Activated naive CD4-positive, alpha-beta T cell treated with anti-CD3 and anti-CD28 coated beads for 36 hours (primary cell): ENCODE measurements at regions not wholly inside any gene's neighbourhood (a gene's known extent, or its start where the extent isn't known, plus 50 kb on each side); places are given as distances from the start of the nearest gene placed in this dataset.

Source experiments
- CTCF ChIA-PET: fragments of 350-600 bp; sonication (Branson Sonifier 250); formaldehyde crosslinking; loops from one replicate; lab custom pipeline; 2021; ENCODE audit warnings: antibody characterized with exemption; lab: Charles Lee
- DNase-seq: peaks from one replicate; pipeline ENCODE4 v3.0.0-alpha.2; 2020
- H3K27ac Mint-ChIP-seq: one replicate; pipeline ENCODE4 v1.8.0; 2021; ENCODE audit warnings: mild to moderate bottlenecking, mixed read lengths
- H3K27me3 Mint-ChIP-seq: one replicate; pipeline ENCODE4 v1.8.0; 2021; ENCODE audit warnings: low read depth, mixed read lengths
- H3K36me3 Mint-ChIP-seq: one replicate; pipeline ENCODE4 v1.8.0; 2021; ENCODE audit warnings: low read depth, mixed read lengths
- H3K4me1 Mint-ChIP-seq: one replicate; pipeline ENCODE4 v1.8.0; 2021; ENCODE audit warnings: low read depth, mixed read lengths
- H3K4me3 Mint-ChIP-seq: one replicate; pipeline ENCODE4 v1.8.0; 2021; ENCODE audit warnings: mild to moderate bottlenecking, moderate library complexity, mixed read lengths
- H3K9me3 Mint-ChIP-seq: one replicate; pipeline ENCODE4 v1.8.0; 2021; ENCODE audit warnings: mixed read lengths
- intact Hi-C: fragments of 100-400 bp; cut with micrococcal nuclease; formaldehyde crosslinking; loops from one replicate; pipeline ENCODE4 v1.15.1; 2023

GRCh38 chr3:103629391-103629790 lies 1194.6 kb downstream of the ZPLD1 start:
- Mint-ChIP-seq H3K27me3 (no peaks in the 10 kb centered on the region), H3K36me3 (peaks cover 3% of the 10 kb centered on the region), H3K27ac (no peak overlapping the region), H3K4me3 (no peak overlapping the region), H3K4me1 (no peaks in the 10 kb centered on the region), H3K9me3 (peaks cover 14% of the 10 kb centered on the region)
- CTCF ChIA-PET = no interaction called here
- intact Hi-C loops = no loop called here
- no peak for DNase-seq

GRCh38 chr3:103644450-103644849 lies 1209.6 kb downstream of the ZPLD1 start:
- Mint-ChIP-seq H3K4me1 (no peaks in the 10 kb centered on the region), H3K36me3 (no peaks in the 10 kb centered on the region)
- CTCF ChIA-PET = interaction anchor here (0.6 kb wide), 1 partner anchor 137 kb away, joined by 4 read pairs; no protein-coding TSS in a partner anchor

GRCh38 chr3:103653996-103654395 lies 1219.2 kb downstream of the ZPLD1 start:
- peaks cover 2% of the 10 kb centered on the region for H3K9me3 Mint-ChIP-seq
- no peaks in the 10 kb centered on the region for H3K36me3 Mint-ChIP-seq
- intact Hi-C loops = no loop called here

More at GRCh38 chr3:103644450-103644849, 1209.6 kb downstream of the ZPLD1 start:
- no peak overlapping the region for H3K27ac Mint-ChIP-seq
- no peaks in the 10 kb centered on the region for H3K9me3 Mint-ChIP-seq
- intact Hi-C loops = no loop called here
- H3K4me3 Mint-ChIP-seq = no peak overlapping the region
- DNase-seq = no peak
- no peaks in the 10 kb centered on the region for H3K27me3 Mint-ChIP-seq

GRCh38 chr3:103657756-103658155 lies 1222.9 kb downstream of the ZPLD1 start:
- no peaks in the 10 kb centered on the region for H3K4me1 Mint-ChIP-seq
- H3K36me3 Mint-ChIP-seq = no peaks in the 10 kb centered on the region
- no peaks in the 10 kb centered on the region for H3K27me3 Mint-ChIP-seq
- intact Hi-C loops = no loop called here
- no peak for DNase-seq
- H3K9me3 Mint-ChIP-seq = peaks cover 2% of the 10 kb centered on the region
- CTCF ChIA-PET = no interaction called here
- H3K27ac Mint-ChIP-seq = no peak overlapping the region
- no peak overlapping the region for H3K4me3 Mint-ChIP-seq

More at GRCh38 chr3:103653996-103654395, 1219.2 kb downstream of the ZPLD1 start:
- CTCF ChIA-PET = no interaction called here
- Mint-ChIP-seq H3K4me1 (no peaks in the 10 kb centered on the region), H3K27ac (no peak overlapping the region), H3K27me3 (no peaks in the 10 kb centered on the region), H3K4me3 (no peak overlapping the region)
- no peak for DNase-seq

GRCh38 chr3:103660810-103661209 lies 1226.0 kb downstream of the ZPLD1 start:
- Mint-ChIP-seq H3K4me3 (no peak overlapping the region), H3K36me3 (no peaks in the 10 kb centered on the region), H3K4me1 (no peaks in the 10 kb centered on the region), H3K9me3 (peaks cover 3% of the 10 kb centered on the region), H3K27me3 (no peaks in the 10 kb centered on the region), H3K27ac (no peak overlapping the region)
- intact Hi-C loops = no loop called here
- no peak for DNase-seq
- CTCF ChIA-PET = no interaction called here

GRCh38 chr3:103662591-103662990 lies 1227.8 kb downstream of the ZPLD1 start:
- Mint-ChIP-seq H3K4me1 (no peaks in the 10 kb centered on the region), H3K36me3 (no peaks in the 10 kb centered on the region), H3K27me3 (no peaks in the 10 kb centered on the region), H3K4me3 (no peak overlapping the region), H3K27ac (no peak overlapping the region), H3K9me3 (peaks cover 3% of the 10 kb centered on the region)
- DNase-seq = no peak
- CTCF ChIA-PET = no interaction called here
- intact Hi-C loops = no loop called here

GRCh38 chr3:103672346-103672745 lies 1237.5 kb downstream of the ZPLD1 start:
- no peak for DNase-seq
- H3K27ac Mint-ChIP-seq = no peak overlapping the region
- CTCF ChIA-PET = no interaction called here
- H3K27me3 Mint-ChIP-seq = no peaks in the 10 kb centered on the region
- H3K36me3 Mint-ChIP-seq = no peaks in the 10 kb centered on the region
- H3K4me1 Mint-ChIP-seq = no peaks in the 10 kb centered on the region
- H3K4me3 Mint-ChIP-seq = no peak overlapping the region
- H3K9me3 Mint-ChIP-seq = no peaks in the 10 kb centered on the region
- intact Hi-C loops = no loop called here

- no peak overlapping the region for H3K4me3 Mint-ChIP-seq
- no peak for DNase-seq
- peaks cover 4% of the 10 kb centered on the region for H3K9me3 Mint-ChIP-seq
- H3K27ac Mint-ChIP-seq = no peak overlapping the region
- intact Hi-C loops = no loop called here
- CTCF ChIA-PET = no interaction called here
- H3K27me3 Mint-ChIP-seq = no peaks in the 10 kb centered on the region
- no peaks in the 10 kb centered on the region for H3K4me1 Mint-ChIP-seq
- H3K36me3 Mint-ChIP-seq = no peaks in the 10 kb centered on the region
Measured at GRCh38 chr3:103684904-103685303, 1250.1 kb downstream of the ZPLD1 start.

GRCh38 chr3:103685939-103686338 lies 1251.1 kb downstream of the ZPLD1 start:
- no peak overlapping the region for H3K27ac Mint-ChIP-seq
- intact Hi-C loops = no loop called here
- no peaks in the 10 kb centered on the region for H3K36me3 Mint-ChIP-seq
- H3K4me1 Mint-ChIP-seq = no peaks in the 10 kb centered on the region
- peaks cover 4% of the 10 kb centered on the region for H3K9me3 Mint-ChIP-seq
- no peaks in the 10 kb centered on the region for H3K27me3 Mint-ChIP-seq
- CTCF ChIA-PET = interaction anchor here (0.7 kb wide), 1 partner anchor 1117 kb away, joined by 3 read pairs; no protein-coding TSS in a partner anchor
- H3K4me3 Mint-ChIP-seq = no peak overlapping the region
- no peak for DNase-seq

GRCh38 chr3:103690536-103690935 lies 1255.7 kb downstream of the ZPLD1 start:
- Mint-ChIP-seq H3K4me3 (no peak overlapping the region), H3K4me1 (no peaks in the 10 kb centered on the region), H3K9me3 (peaks cover 12% of the 10 kb centered on the region), H3K27ac (no peak overlapping the region), H3K36me3 (no peaks in the 10 kb centered on the region), H3K27me3 (no peaks in the 10 kb centered on the region)
- no peak for DNase-seq
- CTCF ChIA-PET = no interaction called here
- intact Hi-C loops = no loop called here

GRCh38 chr3:103693831-103694230 lies 1259.0 kb downstream of the ZPLD1 start:
- peaks cover 12% of the 10 kb centered on the region for H3K9me3 Mint-ChIP-seq
- no peaks in the 10 kb centered on the region for H3K4me1 Mint-ChIP-seq
- H3K27ac Mint-ChIP-seq = no peak overlapping the region
- no peaks in the 10 kb centered on the region for H3K27me3 Mint-ChIP-seq
- CTCF ChIA-PET = no interaction called here
- intact Hi-C loops = no loop called here
- DNase-seq = no peak
- no peak overlapping the region for H3K4me3 Mint-ChIP-seq
- no peaks in the 10 kb centered on the region for H3K36me3 Mint-ChIP-seq

- no peaks in the 10 kb centered on the region for H3K9me3 Mint-ChIP-seq
- H3K27me3 Mint-ChIP-seq = no peaks in the 10 kb centered on the region
- no peaks in the 10 kb centered on the region for H3K36me3 Mint-ChIP-seq
- intact Hi-C loops = no loop called here
- CTCF ChIA-PET = no interaction called here
- no peak for DNase-seq
- H3K4me1 Mint-ChIP-seq = no peaks in the 10 kb centered on the region
- H3K4me3 Mint-ChIP-seq = no peak overlapping the region
- no peak overlapping the region for H3K27ac Mint-ChIP-seq
Measured at GRCh38 chr3:103698646-103699045, 1263.8 kb downstream of the ZPLD1 start.

- H3K4me3 Mint-ChIP-seq = no peak overlapping the region
- H3K4me1 Mint-ChIP-seq = no peaks in the 10 kb centered on the region
- CTCF ChIA-PET = no interaction called here
- H3K36me3 Mint-ChIP-seq = no peaks in the 10 kb centered on the region
- no peak overlapping the region for H3K27ac Mint-ChIP-seq
- H3K27me3 Mint-ChIP-seq = no peaks in the 10 kb centered on the region
- no peak for DNase-seq
- H3K9me3 Mint-ChIP-seq = no peaks in the 10 kb centered on the region
- intact Hi-C loops = no loop called here
Measured at GRCh38 chr3:103699228-103699627, 1264.4 kb downstream of the ZPLD1 start.

GRCh38 chr3:103705641-103706040 lies 1270.8 kb downstream of the ZPLD1 start:
- CTCF ChIA-PET = no interaction called here
- intact Hi-C loops = no loop called here
- Mint-ChIP-seq H3K4me1 (no peaks in the 10 kb centered on the region), H3K9me3 (no peaks in the 10 kb centered on the region), H3K27me3 (no peaks in the 10 kb centered on the region), H3K36me3 (no peaks in the 10 kb centered on the region), H3K4me3 (no peak overlapping the region), H3K27ac (no peak overlapping the region)
- DNase-seq = no peak
